ENCODE measurements at regions not wholly inside any gene's neighbourhood (a gene's known extent, or its start where the extent isn't known, plus 50 kb on each side); places are given as distances from the start of the nearest gene placed in this dataset.

- no peak for DNase-seq
Measured at GRCh38 chr6:109295109-109295773, 87.0 kb downstream of the CD164 start.

DNA sequence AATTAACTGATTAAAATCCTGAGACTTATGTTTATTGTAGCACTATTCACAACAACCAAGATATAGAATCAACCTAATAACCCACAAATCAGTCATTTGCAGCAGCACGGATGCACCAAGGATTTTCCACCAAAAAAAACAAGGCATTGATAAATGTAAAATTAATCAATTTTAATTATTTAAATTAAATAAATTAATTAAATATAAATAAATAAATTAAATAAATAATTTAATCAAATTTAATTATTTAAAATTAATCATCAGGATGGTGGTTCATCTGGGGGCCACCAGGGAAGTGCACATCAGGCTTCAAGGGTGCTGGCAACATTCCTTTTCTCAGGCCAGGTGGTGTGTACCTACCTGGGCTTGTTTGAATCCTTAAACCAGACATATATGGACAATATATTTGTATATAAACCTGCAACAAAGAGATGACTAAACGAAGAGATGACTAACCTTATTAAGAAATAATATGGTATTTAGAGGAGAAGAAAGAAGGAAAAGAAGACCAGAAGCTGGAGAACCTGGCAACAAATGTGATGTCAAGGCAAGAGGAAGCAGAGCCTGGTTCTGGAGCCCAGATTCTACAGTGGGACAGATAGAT lies 89.2 kb downstream of the CD164 start:
- no peak for DNase-seq

DNA sequence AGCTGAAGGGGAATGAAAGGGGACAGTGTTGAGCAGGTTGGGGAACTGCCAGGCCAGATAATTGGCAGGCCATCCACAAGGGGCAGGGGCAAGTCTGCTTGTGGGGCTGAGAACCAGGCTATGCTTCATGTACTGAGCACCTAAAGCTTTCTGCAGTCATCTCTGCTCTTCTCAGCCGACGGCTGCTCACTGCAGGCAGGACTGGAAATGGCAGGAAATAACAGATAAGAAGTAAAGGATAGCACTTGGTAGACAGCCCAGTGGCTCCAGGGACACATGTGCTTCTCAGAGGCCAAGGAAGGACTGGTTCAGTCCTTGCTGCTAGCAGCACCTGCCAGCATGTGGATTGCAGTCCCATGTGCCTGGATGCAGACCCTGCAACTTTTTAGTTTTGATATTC lies 89.8 kb downstream of the CD164 start:
- DNase-seq = no peak

- DNase-seq = no peak
Measured at GRCh38 chr6:109291902-109292301, 90.4 kb downstream of the CD164 start.

- no peak for DNase-seq
Measured at GRCh38 chr6:109290143-109290931, 91.9 kb downstream of the CD164 start.

DNA sequence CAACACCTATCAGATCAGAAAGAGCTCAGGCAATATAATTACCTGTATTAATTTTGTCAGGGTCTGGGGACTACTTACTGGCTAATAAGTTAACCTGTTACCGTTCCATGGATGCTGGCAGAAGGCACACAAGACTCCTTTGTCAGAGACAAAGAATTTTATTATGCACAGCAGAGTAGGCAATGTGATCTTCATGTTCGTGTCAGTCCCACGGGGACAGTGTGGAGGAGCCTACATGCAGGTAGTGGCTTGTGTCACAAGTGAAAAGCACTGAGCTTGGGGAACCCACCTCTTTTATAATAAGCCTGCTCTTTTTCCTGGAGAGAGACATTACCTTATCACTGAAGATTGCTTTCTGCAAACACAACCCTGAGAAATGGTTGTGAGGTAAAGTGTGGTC lies 96.9 kb downstream of the CD164 start:
- no peak for DNase-seq

GRCh38 chr6:109284675-109285074 lies 97.6 kb downstream of the CD164 start:
- no peak for DNase-seq

- DNase-seq = no peak
Measured at GRCh38 chr6:109282756-109283155, 99.5 kb downstream of the CD164 start.

DNA sequence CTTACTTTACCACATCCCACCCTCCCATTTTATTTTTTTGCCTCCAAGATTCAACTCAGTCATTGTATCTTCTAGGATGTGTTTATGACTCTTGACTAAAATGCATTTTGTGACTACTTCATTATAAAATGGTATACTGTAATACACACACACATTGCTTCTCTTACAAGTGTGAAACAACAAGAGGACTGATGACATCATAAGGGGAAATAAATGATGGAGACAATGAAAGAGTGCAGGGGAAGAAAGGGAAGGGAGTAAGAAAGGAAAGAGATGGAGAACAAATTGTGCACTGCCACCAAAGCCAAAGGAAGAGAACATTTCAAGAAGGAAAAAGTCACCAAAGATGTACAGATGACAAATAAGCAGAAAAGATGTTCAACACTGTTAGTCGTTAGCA lies 102.6 kb downstream of the CD164 start:
- DNase-seq = no peak

GRCh38 chr6:109271622-109272021 lies 110.6 kb downstream of the CD164 start:
- DNase-seq = no peak

GRCh38 chr6:109269953-109270517 lies 112.2 kb downstream of the CD164 start:
- DNase-seq = no peak

- DNase-seq = no peak
Measured at GRCh38 chr6:109269057-109269456, 113.2 kb downstream of the CD164 start.

GRCh38 chr6:109265530-109265929 lies 116.7 kb downstream of the CD164 start:
- no peak for DNase-seq

GRCh38 chr6:109263873-109264700 lies 118.2 kb downstream of the CD164 start:
- no peak for DNase-seq

GRCh38 chr6:109262261-109262660 lies 120.0 kb downstream of the CD164 start:
- no peak for DNase-seq

- no peak for DNase-seq
Measured at GRCh38 chr6:109261811-109262210, 120.5 kb downstream of the CD164 start.

- DNase-seq = no peak
Measured at GRCh38 chr6:109260701-109261100, 121.6 kb downstream of the CD164 start.

GRCh38 chr6:109260126-109260525 lies 122.1 kb downstream of the CD164 start:
- DNase-seq = no peak

GRCh38 chr6:109258129-109258528 lies 124.1 kb downstream of the CD164 start:
- DNase-seq = no peak

DNA sequence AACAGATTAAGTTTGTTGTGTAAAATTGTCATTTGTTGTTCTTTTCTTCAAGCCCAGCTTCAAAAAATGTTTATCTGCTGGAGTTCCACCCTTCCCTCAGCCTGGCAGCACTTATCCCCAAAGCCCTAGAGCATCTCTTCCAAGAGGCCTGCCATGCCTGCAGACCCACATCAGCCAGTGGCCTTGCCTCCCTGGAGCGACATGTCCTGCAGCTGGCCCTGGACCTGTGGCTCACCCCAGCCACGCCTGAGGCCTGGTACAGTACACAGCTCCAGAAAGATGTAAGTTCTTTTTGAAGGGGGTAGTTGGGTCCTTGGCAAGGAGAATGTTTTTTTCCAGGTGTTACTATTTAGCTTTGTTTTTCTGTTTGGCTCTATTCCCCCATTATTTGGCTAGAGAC lies 124.8 kb downstream of the CD164 start:
- DNase-seq = no peak

- DNase-seq = no peak
Measured at GRCh38 chr6:109255946-109256640, 126.2 kb downstream of the CD164 start.

DNA sequence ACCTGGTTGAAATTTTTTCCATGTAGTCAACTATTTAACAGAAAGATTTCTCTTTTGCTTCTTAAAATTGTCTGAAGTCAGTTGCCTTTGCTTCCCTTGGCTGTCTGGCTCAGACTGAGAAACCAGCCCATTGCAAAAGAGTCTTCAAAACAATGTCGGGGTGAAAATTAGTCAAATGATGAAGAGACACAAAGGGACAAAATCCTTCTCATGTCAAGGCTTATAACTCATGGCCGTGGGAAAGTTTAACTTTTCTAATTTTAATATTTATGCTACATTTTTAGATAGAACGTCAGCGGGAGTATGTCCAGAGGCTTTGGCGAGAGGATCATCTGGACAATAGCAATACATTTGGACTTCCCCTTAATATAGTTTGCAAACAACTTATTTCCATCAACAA lies 127.2 kb downstream of the CD164 start:
- DNase-seq = no peak

Measured in NCI-H2107 (cell line).